HEK293 (cell line): ENCODE measurements at regions not wholly inside any gene's neighbourhood (a gene's known extent, or its start where the extent isn't known, plus 50 kb on each side); places are given as distances from the start of the nearest gene placed in this dataset.

Source experiments
- CTCF ChIA-PET: fragments of 350-600 bp; formaldehyde crosslinking; extraction: SDS; loops from one replicate; lab custom pipeline; 2021; ENCODE audit warnings: antibody characterized with exemption; lab: Yijun Ruan, JAX
- POLR2A ChIA-PET: fragments of 300-600 bp; formaldehyde crosslinking; extraction: SDS; loops from one replicate; lab custom pipeline; 2020; ENCODE audit warnings: antibody characterized with exemption, inconsistent platforms; lab: Yijun Ruan, JAX
- H3K27ac ChIP-seq: fragments of 200-500 bp; sonication (Bioruptor generic); 2 replicates; pipeline ENCODE4 v1.5.1; 2014; ENCODE audit warnings: low read depth, low read length, control low read depth, inconsistent platforms; ENCODE audit errors: extremely low read depth
- H3K36me3 ChIP-seq, 2 experiments: fragments of 200-500 bp in 1 of 2; sonication (Bioruptor generic) in 1 of 2; 1 replicate in 1 of 2; 2 replicates in 1 of 2; pipeline ENCODE4 v1.5.1; 2014 to 2017; ENCODE audit warnings: inconsistent platforms in 2 of 2, low read length in 2 of 2; ENCODE audit not compliant: control insufficient read depth in 2 of 2, insufficient read depth in 1 of 2
- H3K4me1 ChIP-seq: fragments of 200-500 bp; sonication (Bioruptor generic); 2 replicates; pipeline ENCODE4 v1.5.1; 2014; ENCODE audit warnings: mild to moderate bottlenecking, low read length, inconsistent platforms; ENCODE audit not compliant: control insufficient read depth, insufficient read depth
- H3K4me3 ChIP-seq: 2 replicates; pipeline ENCODE4 v1.5.1; 2011; ENCODE audit warnings: low read depth, mild to moderate bottlenecking, control low read depth, low read length, moderate library complexity
- H3K9me3 ChIP-seq: fragments of 200-500 bp; sonication (Bioruptor generic); 2 replicates; pipeline ENCODE4 v1.5.1; 2014; ENCODE audit warnings: low read depth, low read length, inconsistent platforms; ENCODE audit not compliant: control insufficient read depth, insufficient read depth
- HIC1 ChIP-seq: fragments of 450-650 bp; formaldehyde crosslinking; IDR thresholded peaks from 2 replicates; pipeline ENCODE4 v1.5.1; 2016; ENCODE audit warnings: missing biosample characterization, missing genetic modification characterization
- KLF7 ChIP-seq: fragments of 450-650 bp; formaldehyde crosslinking; IDR thresholded peaks from 2 replicates; pipeline ENCODE4 v1.5.1; 2016; ENCODE audit warnings: missing biosample characterization, missing genetic modification characterization, borderline replicate concordance
- OVOL3 ChIP-seq: fragments of 450-650 bp; formaldehyde crosslinking; IDR thresholded peaks from 2 replicates; pipeline ENCODE4 v1.5.1; 2016; ENCODE audit warnings: missing biosample characterization, missing genetic modification characterization
- PATZ1 ChIP-seq: fragments of 450-650 bp; formaldehyde crosslinking; IDR thresholded peaks from 2 replicates; pipeline ENCODE4 v1.5.1; 2016; ENCODE audit warnings: missing biosample characterization, missing genetic modification characterization
- YY1 ChIP-seq: fragments of 450-650 bp; formaldehyde crosslinking; IDR thresholded peaks from 2 replicates; pipeline ENCODE4 v1.5.1; 2018; ENCODE audit warnings: missing biosample characterization, missing genetic modification characterization
- ZBTB21 ChIP-seq: fragments of 450-650 bp; formaldehyde crosslinking; IDR thresholded peaks from 2 replicates; pipeline ENCODE4 v1.5.1; 2017; ENCODE audit warnings: missing biosample characterization, missing genetic modification characterization
- ZBTB49 ChIP-seq: fragments of 450-650 bp; formaldehyde crosslinking; IDR thresholded peaks from 2 replicates; pipeline ENCODE4 v1.5.1; 2016; ENCODE audit warnings: missing biosample characterization, missing genetic modification characterization, low read depth
- ZBTB8A ChIP-seq: fragments of 450-650 bp; formaldehyde crosslinking; IDR thresholded peaks from 2 replicates; pipeline ENCODE4 v1.5.1; 2016; ENCODE audit warnings: missing biosample characterization, missing genetic modification characterization
- ZNF157 ChIP-seq: fragments of 450-650 bp; formaldehyde crosslinking; IDR thresholded peaks from 2 replicates; pipeline ENCODE4 v1.5.1; 2016; ENCODE audit warnings: missing biosample characterization, missing genetic modification characterization
- ZNF350 ChIP-seq: fragments of 450-650 bp; formaldehyde crosslinking; IDR thresholded peaks from 2 replicates; pipeline ENCODE4 v1.5.0; 2017; ENCODE audit warnings: missing biosample characterization, mild to moderate bottlenecking, missing genetic modification characterization
- ZNF37A ChIP-seq: fragments of 450-650 bp; IDR thresholded peaks from 2 replicates; pipeline ENCODE4 v1.5.1; 2018; ENCODE audit warnings: missing biosample characterization, missing genetic modification characterization
- ZNF426 ChIP-seq: fragments of 450-650 bp; formaldehyde crosslinking; IDR thresholded peaks from 2 replicates; pipeline ENCODE4 v1.5.1; 2017; ENCODE audit warnings: missing biosample characterization, missing genetic modification characterization, mild to moderate bottlenecking, inconsistent platforms, moderate library complexity
- ZNF473 ChIP-seq: fragments of 450-650 bp; formaldehyde crosslinking; IDR thresholded peaks from 2 replicates; pipeline ENCODE4 v1.5.1; 2017; ENCODE audit warnings: missing biosample characterization, missing genetic modification characterization
- ZNF555 ChIP-seq: fragments of 450-650 bp; formaldehyde crosslinking; conservative IDR thresholded peaks from 2 replicates; pipeline ENCODE4 v1.5.1; 2017; ENCODE audit warnings: missing biosample characterization, mild to moderate bottlenecking, missing genetic modification characterization, inconsistent platforms
- ZNF596 ChIP-seq: fragments of 450-650 bp; IDR thresholded peaks from 2 replicates; pipeline ENCODE4 v1.5.0; 2018; ENCODE audit warnings: missing biosample characterization, mild to moderate bottlenecking, missing genetic modification characterization, moderate library complexity
- ZNF610 ChIP-seq: fragments of 450-650 bp; formaldehyde crosslinking; IDR thresholded peaks from 2 replicates; pipeline ENCODE4 v1.5.1; 2016; ENCODE audit warnings: missing biosample characterization, missing genetic modification characterization, borderline replicate concordance
- ZNF623 ChIP-seq: fragments of 450-650 bp; formaldehyde crosslinking; IDR thresholded peaks from 2 replicates; pipeline ENCODE4 v1.5.1; 2016; ENCODE audit warnings: missing biosample characterization, missing genetic modification characterization
- ZNF629 ChIP-seq: fragments of 450-650 bp; formaldehyde crosslinking; IDR thresholded peaks from 2 replicates; pipeline ENCODE4 v1.5.1; 2017; ENCODE audit warnings: missing biosample characterization, missing genetic modification characterization
- ZNF654 ChIP-seq: fragments of 450-650 bp; formaldehyde crosslinking; IDR thresholded peaks from 2 replicates; pipeline ENCODE4 v1.5.1; 2016; ENCODE audit warnings: low read depth, missing biosample characterization, missing genetic modification characterization
- ZNF677 ChIP-seq: fragments of 450-650 bp; IDR thresholded peaks from 2 replicates; pipeline ENCODE4 v1.5.0; 2018; ENCODE audit warnings: missing biosample characterization, mild to moderate bottlenecking, missing genetic modification characterization, moderate library complexity
- TF ChIP-seq, protein P1 (sequence below): fragments of 450-650 bp; formaldehyde crosslinking; IDR thresholded peaks from 2 replicates; pipeline ENCODE4 v1.5.1; 2016; ENCODE audit warnings: missing biosample characterization, missing genetic modification characterization, borderline replicate concordance

DNA sequence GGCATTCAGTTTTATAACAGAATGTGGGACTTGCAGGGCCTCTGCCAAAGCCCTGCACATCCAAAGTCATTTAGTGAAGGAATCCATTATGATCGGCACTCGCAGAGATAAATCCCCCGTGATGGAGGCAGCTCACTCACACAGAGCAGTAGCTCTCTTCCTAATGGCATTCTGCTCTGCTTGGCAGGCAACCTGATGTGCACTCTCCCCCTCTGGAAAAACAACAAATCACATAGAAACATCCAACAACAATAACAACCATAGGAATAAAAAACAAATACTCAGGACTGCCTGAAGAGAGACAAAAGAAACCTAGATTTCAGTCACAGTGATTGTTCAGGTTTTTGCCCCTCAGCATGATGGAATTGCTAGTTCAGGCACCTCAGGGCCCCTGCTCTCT lies 59.7 kb downstream of the NAA11 start:
- CTCF ChIA-PET, result no interaction called here
- H3K4me3 ChIP-seq, result no peak overlapping the region

DNA sequence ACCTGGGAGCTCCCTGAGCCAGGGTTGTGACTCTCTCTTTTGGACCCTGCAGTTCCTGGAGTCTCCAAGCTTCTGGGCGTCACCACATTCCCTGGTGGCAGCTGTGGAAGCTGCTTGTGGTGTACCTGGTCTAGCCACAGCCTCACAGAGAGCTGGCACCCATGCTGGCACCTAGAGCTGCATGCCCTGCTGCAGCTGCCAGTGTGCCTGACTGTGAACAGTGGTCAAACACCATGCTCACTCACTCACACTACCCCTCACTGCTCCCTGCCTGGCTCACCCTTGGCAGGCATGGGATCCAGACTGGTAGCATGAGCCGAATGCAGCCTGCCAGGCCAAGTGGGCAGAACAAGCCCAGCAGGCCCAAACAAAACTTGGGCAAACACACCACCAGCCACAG lies 66.6 kb downstream of the NAA11 start:
- Histone ChIP-seq H3K27ac (no peak overlapping the region), H3K4me1 (no peaks in the 10 kb centered on the region), H3K9me3 (no peaks in the 10 kb centered on the region), H3K4me3 (no peak overlapping the region), H3K36me3 (no peaks in the 10 kb centered on the region)
- ChIA-PET POLR2A (no interaction called here), CTCF (interaction anchor here (0.7 kb wide), 1 partner anchor 80 kb away, joined by 3 read pairs; no protein-coding TSS in a partner anchor)
- TF ChIP-seq ZNF555 (tag by site-specific recombination) (no peak), YY1 (tag by site-specific recombination) (no peak), OVOL3 (tag by site-specific recombination) (no peak), ZNF623 (tag by site-specific recombination) (no peak), ZNF157 (tag by site-specific recombination) (no peak), ZNF677 (tag by site-specific recombination) (no peak), ZNF596 (tag by site-specific recombination) (no peak), ZNF629 (no peak), ZBTB8A (tag by site-specific recombination) (no peak), ZNF654 (no peak), PATZ1 (tag by site-specific recombination) (no peak), ZNF350 (tag by site-specific recombination) (no peak), KLF7 (no peak), ZNF426 (tag by site-specific recombination) (no peak), ZNF37A (tag by site-specific recombination) (no peak), ZNF610 (tag by site-specific recombination) (no peak), ZBTB21 (no peak), ZNF473 (tag by site-specific recombination) (no peak)
- TF ChIP-seq, protein P1, sequence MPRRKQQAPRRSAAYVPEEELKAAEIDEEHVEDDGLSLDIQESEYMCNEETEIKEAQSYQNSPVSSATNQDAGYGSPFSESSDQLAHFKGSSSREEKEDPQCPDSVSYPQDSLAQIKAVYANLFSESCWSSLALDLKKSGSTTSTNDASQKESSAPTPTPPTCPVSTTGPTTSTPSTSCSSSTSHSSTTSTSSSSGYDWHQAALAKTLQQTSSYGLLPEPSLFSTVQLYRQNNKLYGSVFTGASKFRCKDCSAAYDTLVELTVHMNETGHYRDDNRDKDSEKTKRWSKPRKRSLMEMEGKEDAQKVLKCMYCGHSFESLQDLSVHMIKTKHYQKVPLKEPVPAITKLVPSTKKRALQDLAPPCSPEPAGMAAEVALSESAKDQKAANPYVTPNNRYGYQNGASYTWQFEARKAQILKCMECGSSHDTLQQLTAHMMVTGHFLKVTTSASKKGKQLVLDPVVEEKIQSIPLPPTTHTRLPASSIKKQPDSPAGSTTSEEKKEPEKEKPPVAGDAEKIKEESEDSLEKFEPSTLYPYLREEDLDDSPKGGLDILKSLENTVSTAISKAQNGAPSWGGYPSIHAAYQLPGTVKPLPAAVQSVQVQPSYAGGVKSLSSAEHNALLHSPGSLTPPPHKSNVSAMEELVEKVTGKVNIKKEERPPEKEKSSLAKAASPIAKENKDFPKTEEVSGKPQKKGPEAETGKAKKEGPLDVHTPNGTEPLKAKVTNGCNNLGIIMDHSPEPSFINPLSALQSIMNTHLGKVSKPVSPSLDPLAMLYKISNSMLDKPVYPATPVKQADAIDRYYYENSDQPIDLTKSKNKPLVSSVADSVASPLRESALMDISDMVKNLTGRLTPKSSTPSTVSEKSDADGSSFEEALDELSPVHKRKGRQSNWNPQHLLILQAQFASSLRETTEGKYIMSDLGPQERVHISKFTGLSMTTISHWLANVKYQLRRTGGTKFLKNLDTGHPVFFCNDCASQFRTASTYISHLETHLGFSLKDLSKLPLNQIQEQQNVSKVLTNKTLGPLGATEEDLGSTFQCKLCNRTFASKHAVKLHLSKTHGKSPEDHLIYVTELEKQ (tag by site-specific recombination), result no peak

More for the DNA sequence above, 59.7 kb downstream of the NAA11 start:
- POLR2A ChIA-PET, result no interaction called here
- no peaks in the 10 kb centered on the region for H3K36me3 ChIP-seq
- TF ChIP-seq ZBTB49 (tag by site-specific recombination) (no peak), HIC1 (no peak)
- TF ChIP-seq, all 188 proteins: peak for 0
- H3K9me3 ChIP-seq, result no peaks in the 10 kb centered on the region
- no peak overlapping the region for H3K27ac ChIP-seq
- H3K4me1 ChIP-seq, result no peaks in the 10 kb centered on the region
